ENCODE measurements at regions not wholly inside any gene's neighbourhood (a gene's known extent, or its start where the extent isn't known, plus 50 kb on each side); places are given as distances from the start of the nearest gene placed in this dataset.

- Histone ChIP-seq H3K4me2 (ENCODE audit: low read length) (no peak overlapping the region), H3K9me3 (ENCODE audit: control insufficient read depth, insufficient read depth, low read length) (peaks cover 4% of the 10 kb centered on the region; the same call in 1 of the 2 replicates), H3K27ac (ENCODE audit: low read depth, low read length) (no peak overlapping the region), H4K20me1 (ENCODE audit: control insufficient read depth, insufficient read depth, low read depth, low read length) (no peaks in the 10 kb centered on the region), H3K36me3 (ENCODE audit: control insufficient read depth, low read length) (no peaks in the 10 kb centered on the region), H3K79me2 (ENCODE audit: control insufficient read depth, low read length) (peaks cover 89% of the 10 kb centered on the region), H3K27me3 (ENCODE audit: control insufficient read depth, low read length) (no peaks in the 10 kb centered on the region; the same call in 1 of the 2 replicates), H3K4me1 (ENCODE audit: control insufficient read depth, low read length) (peaks cover 18% of the 10 kb centered on the region), H3K9me2 (replicated peaks; ENCODE audit: control insufficient read depth, low read length) (no peaks in the 10 kb centered on the region), H3K4me3 (ENCODE audit: low read length) (no peak overlapping the region), H3F3A (ENCODE audit: control insufficient read depth, insufficient read depth) (no peaks in the 10 kb centered on the region)
- TF ChIP-seq, protein P1, sequence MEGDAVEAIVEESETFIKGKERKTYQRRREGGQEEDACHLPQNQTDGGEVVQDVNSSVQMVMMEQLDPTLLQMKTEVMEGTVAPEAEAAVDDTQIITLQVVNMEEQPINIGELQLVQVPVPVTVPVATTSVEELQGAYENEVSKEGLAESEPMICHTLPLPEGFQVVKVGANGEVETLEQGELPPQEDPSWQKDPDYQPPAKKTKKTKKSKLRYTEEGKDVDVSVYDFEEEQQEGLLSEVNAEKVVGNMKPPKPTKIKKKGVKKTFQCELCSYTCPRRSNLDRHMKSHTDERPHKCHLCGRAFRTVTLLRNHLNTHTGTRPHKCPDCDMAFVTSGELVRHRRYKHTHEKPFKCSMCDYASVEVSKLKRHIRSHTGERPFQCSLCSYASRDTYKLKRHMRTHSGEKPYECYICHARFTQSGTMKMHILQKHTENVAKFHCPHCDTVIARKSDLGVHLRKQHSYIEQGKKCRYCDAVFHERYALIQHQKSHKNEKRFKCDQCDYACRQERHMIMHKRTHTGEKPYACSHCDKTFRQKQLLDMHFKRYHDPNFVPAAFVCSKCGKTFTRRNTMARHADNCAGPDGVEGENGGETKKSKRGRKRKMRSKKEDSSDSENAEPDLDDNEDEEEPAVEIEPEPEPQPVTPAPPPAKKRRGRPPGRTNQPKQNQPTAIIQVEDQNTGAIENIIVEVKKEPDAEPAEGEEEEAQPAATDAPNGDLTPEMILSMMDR (IDR thresholded peaks at IDR 0.05; ENCODE audit: low read depth, low read length, poor library complexity, severe bottlenecking), result no peak
- no peak for TF ChIP-seq EZH2phosphoT487 (IDR thresholded peaks at IDR 0.05; ENCODE audit: borderline replicate concordance, low read length)
Measured at GRCh38 chr6:56833873-56834272, 121.0 kb upstream of the BEND6 start.

DNA sequence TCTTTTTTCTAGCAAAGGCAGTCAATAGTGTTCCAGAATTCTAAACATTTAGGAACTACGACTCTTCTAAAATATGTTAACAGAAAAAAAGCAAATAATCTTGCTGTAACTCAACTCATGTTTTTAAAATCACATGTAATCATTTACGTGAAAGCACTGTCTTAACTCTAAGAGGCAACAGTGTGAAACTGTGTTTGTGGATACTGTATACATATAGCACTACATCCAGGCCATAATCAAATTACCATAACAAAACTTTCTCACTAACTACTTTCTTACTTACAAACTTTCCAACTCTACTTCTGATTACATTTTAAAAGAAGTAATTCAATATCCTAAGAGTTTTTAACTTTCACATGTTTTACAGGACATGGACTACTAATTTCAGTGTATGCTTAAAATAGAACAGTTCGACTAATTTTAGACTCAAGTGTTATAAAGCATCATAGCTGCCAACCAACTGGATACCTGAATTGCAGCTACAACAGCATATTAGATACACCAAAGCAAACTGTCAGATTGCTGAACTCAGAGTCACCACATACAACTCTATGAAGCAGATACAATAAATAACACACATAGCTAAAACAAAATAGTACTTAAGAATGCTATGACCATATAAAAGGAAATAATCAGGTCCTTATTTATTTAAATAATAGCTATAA lies 121.6 kb upstream of the BEND6 start:
- H4K20me1 ChIP-seq (ENCODE audit: control insufficient read depth, insufficient read depth, low read depth, low read length), result no peaks in the 10 kb centered on the region
- no peak overlapping the region for H3K4me2 ChIP-seq (ENCODE audit: low read length)
- no peak overlapping the region for H3K27ac ChIP-seq (ENCODE audit: low read depth, low read length)
- H3K9me3 ChIP-seq (ENCODE audit: control insufficient read depth, insufficient read depth, low read length), result peaks cover 4% of the 10 kb centered on the region; the same call in 1 of the 2 replicates
- no peaks in the 10 kb centered on the region for H3K9me2 ChIP-seq (replicated peaks; ENCODE audit: control insufficient read depth, low read length)
- H3K79me2 ChIP-seq (ENCODE audit: control insufficient read depth, low read length), result peaks cover 89% of the 10 kb centered on the region
- H3F3A ChIP-seq (ENCODE audit: control insufficient read depth, insufficient read depth), result no peaks in the 10 kb centered on the region
- H3K36me3 ChIP-seq (ENCODE audit: control insufficient read depth, low read length), result no peaks in the 10 kb centered on the region
- H3K4me1 ChIP-seq (ENCODE audit: control insufficient read depth, low read length), result peaks cover 14% of the 10 kb centered on the region
- TF ChIP-seq, protein P1 (IDR thresholded peaks at IDR 0.05; ENCODE audit: low read depth, low read length, poor library complexity, severe bottlenecking), result no peak
- no peak for TF ChIP-seq EZH2phosphoT487 (IDR thresholded peaks at IDR 0.05; ENCODE audit: borderline replicate concordance, low read length)
- no peak overlapping the region for H3K4me3 ChIP-seq (ENCODE audit: low read length)
- no peaks in the 10 kb centered on the region; the same call in 1 of the 2 replicates for H3K27me3 ChIP-seq (ENCODE audit: control insufficient read depth, low read length)

DNA sequence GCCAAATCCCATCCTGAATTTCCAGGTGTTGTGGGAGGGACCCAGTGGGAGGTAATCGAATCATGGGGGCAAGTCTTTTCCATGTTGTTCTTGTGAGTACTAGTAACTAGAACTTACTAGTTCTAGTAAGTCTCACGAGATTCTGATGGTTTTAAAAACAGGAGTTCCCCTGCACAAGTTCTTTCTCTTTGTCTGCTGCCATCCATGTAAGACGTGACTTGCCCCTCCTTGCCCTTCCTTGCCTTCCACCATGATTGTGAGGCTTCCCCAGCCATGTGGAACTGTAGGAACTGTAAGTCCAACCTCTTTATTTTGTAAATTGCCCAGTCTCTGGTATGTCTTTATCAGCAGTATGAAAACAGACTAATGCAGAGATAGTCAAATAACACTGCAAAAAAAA lies 122.7 kb upstream of the BEND6 start:
- H3K79me2 ChIP-seq (ENCODE audit: control insufficient read depth, low read length), result peaks cover 86% of the 10 kb centered on the region
- TF ChIP-seq, protein P1 (IDR thresholded peaks at IDR 0.05; ENCODE audit: low read depth, low read length, poor library complexity, severe bottlenecking), result no peak
- TF ChIP-seq EZH2phosphoT487 (IDR thresholded peaks at IDR 0.05; ENCODE audit: borderline replicate concordance, low read length), result no peak
- H3K4me1 ChIP-seq (ENCODE audit: control insufficient read depth, low read length), result peaks cover 14% of the 10 kb centered on the region

More for the DNA sequence above, 122.7 kb upstream of the BEND6 start:
- Histone ChIP-seq H4K20me1 (ENCODE audit: control insufficient read depth, insufficient read depth, low read depth, low read length) (no peaks in the 10 kb centered on the region), H3K36me3 (ENCODE audit: control insufficient read depth, low read length) (no peaks in the 10 kb centered on the region), H3K4me2 (ENCODE audit: low read length) (no peak overlapping the region), H3K27me3 (ENCODE audit: control insufficient read depth, low read length) (no peaks in the 10 kb centered on the region; the same call in 1 of the 2 replicates), H3K9me2 (replicated peaks; ENCODE audit: control insufficient read depth, low read length) (no peaks in the 10 kb centered on the region), H3F3A (ENCODE audit: control insufficient read depth, insufficient read depth) (no peaks in the 10 kb centered on the region), H3K9me3 (ENCODE audit: control insufficient read depth, insufficient read depth, low read length) (peaks cover 4% of the 10 kb centered on the region; the same call in 1 of the 2 replicates), H3K4me3 (ENCODE audit: low read length) (no peak overlapping the region), H3K27ac (ENCODE audit: low read depth, low read length) (no peak overlapping the region)

All from DOHH2 (cell line).